ENCODE measurements at regions not wholly inside any gene's neighbourhood (a gene's known extent, or its start where the extent isn't known, plus 50 kb on each side); places are given as distances from the start of the nearest gene placed in this dataset.

- H4K20me1 ChIP-seq (ENCODE audit: insufficient read depth, low read depth, low read length): no peaks in the 10 kb centered on the region
- no peaks in the 10 kb centered on the region for H3K9me2 ChIP-seq (replicated peaks; ENCODE audit: insufficient read depth, low read length)
- no peaks in the 10 kb centered on the region for H3K4me1 ChIP-seq (ENCODE audit: low read length)
- no peak overlapping the region for H3K4me3 ChIP-seq (ENCODE audit: low read length)
- no peaks in the 10 kb centered on the region for H3K79me2 ChIP-seq (ENCODE audit: low read length)
- no peak overlapping the region for H2AFZ ChIP-seq (ENCODE audit: low read length)
- H3K27ac ChIP-seq (ENCODE audit: low read length): no peak overlapping the region
- no peak overlapping the region for H3K9ac ChIP-seq (ENCODE audit: low read length)
- DNase-seq: no peak
- H3K36me3 ChIP-seq (ENCODE audit: insufficient read depth, low read length): no peaks in the 10 kb centered on the region
- no peaks in the 10 kb centered on the region for H3K9me3 ChIP-seq (ENCODE audit: low read length)
- no peaks in the 10 kb centered on the region for H3K27me3 ChIP-seq (ENCODE audit: low read length)
- H3K4me2 ChIP-seq (ENCODE audit: low read depth, low read length, poor library complexity, severe bottlenecking): no peak overlapping the region
These were observed 144.6 kb upstream of the FBN2 start for GRCh38 chr5:128682669-128683068.

- no peaks in the 10 kb centered on the region for H3K79me2 ChIP-seq (ENCODE audit: low read length)
- no peak overlapping the region for H3K4me2 ChIP-seq (ENCODE audit: low read depth, low read length, poor library complexity, severe bottlenecking)
- H3K9ac ChIP-seq (ENCODE audit: low read length): no peak overlapping the region
- H3K36me3 ChIP-seq (ENCODE audit: insufficient read depth, low read length): no peaks in the 10 kb centered on the region
- no peak overlapping the region for H3K4me3 ChIP-seq (ENCODE audit: low read length)
- no peak overlapping the region for H2AFZ ChIP-seq (ENCODE audit: low read length)
- no peaks in the 10 kb centered on the region for H3K27me3 ChIP-seq (ENCODE audit: low read length)
- no peaks in the 10 kb centered on the region for H3K9me2 ChIP-seq (replicated peaks; ENCODE audit: insufficient read depth, low read length)
- H3K4me1 ChIP-seq (ENCODE audit: low read length): no peaks in the 10 kb centered on the region
- no peak for DNase-seq
- H3K9me3 ChIP-seq (ENCODE audit: low read length): no peaks in the 10 kb centered on the region
- H4K20me1 ChIP-seq (ENCODE audit: insufficient read depth, low read depth, low read length): no peaks in the 10 kb centered on the region
- no peak overlapping the region for H3K27ac ChIP-seq (ENCODE audit: low read length)
These were observed 146.9 kb upstream of the FBN2 start for GRCh38 chr5:128684961-128685360.

- no peak overlapping the region for H3K9ac ChIP-seq (ENCODE audit: low read length)
- no peak overlapping the region for H2AFZ ChIP-seq (ENCODE audit: low read length)
- H3K79me2 ChIP-seq (ENCODE audit: low read length): no peaks in the 10 kb centered on the region
- DNase-seq: no peak
- no peak overlapping the region for H3K27ac ChIP-seq (ENCODE audit: low read length)
- no peaks in the 10 kb centered on the region for H3K36me3 ChIP-seq (ENCODE audit: insufficient read depth, low read length)
- H3K9me3 ChIP-seq (ENCODE audit: low read length): no peaks in the 10 kb centered on the region
- H3K27me3 ChIP-seq (ENCODE audit: low read length): no peaks in the 10 kb centered on the region
- no peaks in the 10 kb centered on the region for H3K9me2 ChIP-seq (replicated peaks; ENCODE audit: insufficient read depth, low read length)
- H3K4me2 ChIP-seq (ENCODE audit: low read depth, low read length, poor library complexity, severe bottlenecking): no peak overlapping the region
- H3K4me3 ChIP-seq (ENCODE audit: low read length): no peak overlapping the region
- H4K20me1 ChIP-seq (ENCODE audit: insufficient read depth, low read depth, low read length): no peaks in the 10 kb centered on the region
- H3K4me1 ChIP-seq (ENCODE audit: low read length): no peaks in the 10 kb centered on the region
These were observed 149.9 kb upstream of the FBN2 start for GRCh38 chr5:128687930-128688329.

GRCh38 chr5:128693764-128694163 lies 155.7 kb upstream of the FBN2 start:
- Histone ChIP-seq H3K27ac (ENCODE audit: low read length) (no peak overlapping the region), H3K4me2 (ENCODE audit: low read depth, low read length, poor library complexity, severe bottlenecking) (no peak overlapping the region), H3K9me2 (replicated peaks; ENCODE audit: insufficient read depth, low read length) (no peaks in the 10 kb centered on the region), H3K9me3 (ENCODE audit: low read length) (no peaks in the 10 kb centered on the region), H3K4me3 (ENCODE audit: low read length) (no peak overlapping the region), H4K20me1 (ENCODE audit: insufficient read depth, low read depth, low read length) (no peaks in the 10 kb centered on the region), H3K4me1 (ENCODE audit: low read length) (no peaks in the 10 kb centered on the region), H3K27me3 (ENCODE audit: low read length) (no peaks in the 10 kb centered on the region), H3K36me3 (ENCODE audit: insufficient read depth, low read length) (no peaks in the 10 kb centered on the region), H2AFZ (ENCODE audit: low read length) (no peak overlapping the region), H3K79me2 (ENCODE audit: low read length) (no peaks in the 10 kb centered on the region), H3K9ac (ENCODE audit: low read length) (no peak overlapping the region)
- DNase-seq: no peak

- Histone ChIP-seq H3K79me2 (ENCODE audit: low read length) (no peaks in the 10 kb centered on the region), H2AFZ (ENCODE audit: low read length) (no peak overlapping the region), H3K4me3 (ENCODE audit: low read length) (no peak overlapping the region)
These were observed 157.9 kb upstream of the FBN2 start for GRCh38 chr5:128695791-128696530.

GRCh38 chr5:128701301-128701700 lies 163.3 kb upstream of the FBN2 start:
- no peak overlapping the region for H3K4me3 ChIP-seq (ENCODE audit: low read length)
- no peak overlapping the region for H3K27ac ChIP-seq (ENCODE audit: low read length)
- no peak overlapping the region for H3K4me2 ChIP-seq (ENCODE audit: low read depth, low read length, poor library complexity, severe bottlenecking)
- H3K9ac ChIP-seq (ENCODE audit: low read length): no peak overlapping the region
- H3K36me3 ChIP-seq (ENCODE audit: insufficient read depth, low read length): no peaks in the 10 kb centered on the region
- no peaks in the 10 kb centered on the region for H3K9me2 ChIP-seq (replicated peaks; ENCODE audit: insufficient read depth, low read length)
- no peaks in the 10 kb centered on the region for H3K27me3 ChIP-seq (ENCODE audit: low read length)
- no peaks in the 10 kb centered on the region for H3K79me2 ChIP-seq (ENCODE audit: low read length)
- no peaks in the 10 kb centered on the region for H4K20me1 ChIP-seq (ENCODE audit: insufficient read depth, low read depth, low read length)
- H3K4me1 ChIP-seq (ENCODE audit: low read length): no peaks in the 10 kb centered on the region
- H2AFZ ChIP-seq (ENCODE audit: low read length): no peak overlapping the region
- no peaks in the 10 kb centered on the region for H3K9me3 ChIP-seq (ENCODE audit: low read length)
- no peak for DNase-seq

More at GRCh38 chr5:128695791-128696530, 157.9 kb upstream of the FBN2 start:
- Histone ChIP-seq H3K27ac (ENCODE audit: low read length) (no peak overlapping the region), H3K27me3 (ENCODE audit: low read length) (no peaks in the 10 kb centered on the region), H3K36me3 (ENCODE audit: insufficient read depth, low read length) (no peaks in the 10 kb centered on the region), H3K4me2 (ENCODE audit: low read depth, low read length, poor library complexity, severe bottlenecking) (no peak overlapping the region), H4K20me1 (ENCODE audit: insufficient read depth, low read depth, low read length) (no peaks in the 10 kb centered on the region), H3K9ac (ENCODE audit: low read length) (no peak overlapping the region), H3K9me3 (ENCODE audit: low read length) (no peaks in the 10 kb centered on the region), H3K9me2 (replicated peaks; ENCODE audit: insufficient read depth, low read length) (no peaks in the 10 kb centered on the region), H3K4me1 (ENCODE audit: low read length) (no peaks in the 10 kb centered on the region)
- DNase-seq: no peak

- H3K27ac ChIP-seq (ENCODE audit: low read length): no peak overlapping the region
- H3K36me3 ChIP-seq (ENCODE audit: insufficient read depth, low read length): no peaks in the 10 kb centered on the region
- no peaks in the 10 kb centered on the region for H3K79me2 ChIP-seq (ENCODE audit: low read length)
- DNase-seq: no peak
- H3K27me3 ChIP-seq (ENCODE audit: low read length): no peaks in the 10 kb centered on the region
- H3K9me3 ChIP-seq (ENCODE audit: low read length): no peaks in the 10 kb centered on the region
- H3K4me3 ChIP-seq (ENCODE audit: low read length): no peak overlapping the region
- no peak overlapping the region for H3K9ac ChIP-seq (ENCODE audit: low read length)
- no peak overlapping the region for H2AFZ ChIP-seq (ENCODE audit: low read length)
- no peaks in the 10 kb centered on the region for H4K20me1 ChIP-seq (ENCODE audit: insufficient read depth, low read depth, low read length)
- no peaks in the 10 kb centered on the region for H3K4me1 ChIP-seq (ENCODE audit: low read length)
- no peaks in the 10 kb centered on the region for H3K9me2 ChIP-seq (replicated peaks; ENCODE audit: insufficient read depth, low read length)
- H3K4me2 ChIP-seq (ENCODE audit: low read depth, low read length, poor library complexity, severe bottlenecking): no peak overlapping the region
These were observed 165.3 kb upstream of the FBN2 start for GRCh38 chr5:128703322-128703721.

- Histone ChIP-seq H3K9me3 (ENCODE audit: low read length) (no peaks in the 10 kb centered on the region), H3K9me2 (replicated peaks; ENCODE audit: insufficient read depth, low read length) (no peaks in the 10 kb centered on the region), H3K27ac (ENCODE audit: low read length) (no peak overlapping the region), H3K79me2 (ENCODE audit: low read length) (no peaks in the 10 kb centered on the region), H3K9ac (ENCODE audit: low read length) (no peak overlapping the region), H3K4me2 (ENCODE audit: low read depth, low read length, poor library complexity, severe bottlenecking) (no peak overlapping the region), H3K4me1 (ENCODE audit: low read length) (no peaks in the 10 kb centered on the region), H3K27me3 (ENCODE audit: low read length) (no peaks in the 10 kb centered on the region), H3K4me3 (ENCODE audit: low read length) (no peak overlapping the region), H2AFZ (ENCODE audit: low read length) (no peak overlapping the region), H4K20me1 (ENCODE audit: insufficient read depth, low read depth, low read length) (no peaks in the 10 kb centered on the region), H3K36me3 (ENCODE audit: insufficient read depth, low read length) (no peaks in the 10 kb centered on the region)
- no peak for DNase-seq
These were observed 168.2 kb upstream of the FBN2 start for GRCh38 chr5:128706269-128706668.
